ENCODE measurements at regions not wholly inside any gene's neighbourhood (a gene's known extent, or its start where the extent isn't known, plus 50 kb on each side); places are given as distances from the start of the nearest gene placed in this dataset.

- Histone ChIP-seq H3K27me3 (ENCODE audit: control insufficient read depth in 4 of 4, insufficient read depth in 4 of 4, low read length in 3 of 4) (peaks cover 0 to 4% (median 0%) of the 10 kb centered on the region in 4 donors), H3K9me3 (ENCODE audit: control insufficient read depth in 4 of 4, low read length in 3 of 4) (no peaks in the 10 kb centered on the region), H3K9ac (ENCODE audit: low read depth in 1 of 2, low read length in 2 of 2) (no peak overlapping the region), H3K4me1 (ENCODE audit: control insufficient read depth in 4 of 4, insufficient read depth in 4 of 4, low read length in 3 of 4) (no peaks in the 10 kb centered on the region), H3K4me3 (ENCODE audit: low read depth in 1 of 3, low read length in 3 of 3) (no peak overlapping the region), H3K36me3 (ENCODE audit: control insufficient read depth in 4 of 4, insufficient read depth in 3 of 4, low read depth in 1 of 4, low read length in 3 of 4) (no peaks in the 10 kb centered on the region), H3K27ac (ENCODE audit: low read depth in 1 of 2, low read length in 2 of 2) (no peak overlapping the region)
- TF ChIP-seq CTCF (IDR thresholded peaks at IDR 0.05; ENCODE audit: low read depth, low read length, missing input control) (peak; percentile 72), TAF1 (conservative IDR thresholded peaks at IDR 0.05) (no peak), RAD21 (IDR thresholded peaks at IDR 0.05) (peak; percentile 91 to 93)
- WGBS: 26% methylated on average over 7 of the region's 7 CpGs
- DNase-seq (ENCODE audit: low spot score): no peak
These were observed 647.7 kb upstream of the SOX9 start for GRCh38 chr17:71472809-71473789.

DNA sequence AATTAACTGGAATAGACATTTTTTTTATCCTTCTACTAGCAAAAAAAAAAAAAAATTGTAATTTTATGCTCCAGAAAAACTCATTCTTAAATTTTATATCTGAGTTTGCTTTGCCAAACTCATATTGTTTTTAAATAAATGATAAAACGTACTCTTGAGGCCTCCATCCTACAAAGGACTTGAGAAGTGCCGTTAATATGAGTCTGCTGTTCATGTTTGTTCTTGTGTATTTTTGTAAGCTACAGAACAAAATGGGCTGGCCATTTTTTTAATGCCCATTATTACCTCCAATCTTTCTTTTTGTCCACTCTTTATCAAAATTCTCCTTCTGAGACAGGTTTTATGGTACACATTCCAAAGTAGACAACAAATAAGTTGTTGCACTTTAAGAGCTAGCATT is 643.5 kb upstream of the SOX9 start:
- H3K27me3 ChIP-seq (ENCODE audit: control insufficient read depth in 4 of 4, insufficient read depth in 4 of 4, low read length in 3 of 4): peaks cover 0 to 8% (median 0%) of the 10 kb centered on the region in 4 donors
- no peak overlapping the region for H3K27ac ChIP-seq (ENCODE audit: low read depth in 1 of 2, low read length in 2 of 2)
- no peaks in the 10 kb centered on the region for H3K36me3 ChIP-seq (ENCODE audit: control insufficient read depth in 4 of 4, insufficient read depth in 3 of 4, low read depth in 1 of 4, low read length in 3 of 4)
- no peaks in the 10 kb centered on the region for H3K9me3 ChIP-seq (ENCODE audit: control insufficient read depth in 4 of 4, low read length in 3 of 4)
- H3K4me1 ChIP-seq (ENCODE audit: control insufficient read depth in 4 of 4, insufficient read depth in 4 of 4, low read length in 3 of 4): no peaks in the 10 kb centered on the region
- WGBS: 74% methylated on average over 2 of the region's 2 CpGs
- H3K9ac ChIP-seq (ENCODE audit: low read depth in 1 of 2, low read length in 2 of 2): no peak overlapping the region
- no peak for TF ChIP-seq FOXA1 (IDR thresholded peaks at IDR 0.05)
- TF ChIP-seq, protein P1, sequence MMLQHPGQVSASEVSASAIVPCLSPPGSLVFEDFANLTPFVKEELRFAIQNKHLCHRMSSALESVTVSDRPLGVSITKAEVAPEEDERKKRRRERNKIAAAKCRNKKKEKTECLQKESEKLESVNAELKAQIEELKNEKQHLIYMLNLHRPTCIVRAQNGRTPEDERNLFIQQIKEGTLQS (IDR thresholded peaks at IDR 0.05): no peak
- no peak for TF ChIP-seq JUND (IDR thresholded peaks at IDR 0.05)
- TF ChIP-seq, protein P2, sequence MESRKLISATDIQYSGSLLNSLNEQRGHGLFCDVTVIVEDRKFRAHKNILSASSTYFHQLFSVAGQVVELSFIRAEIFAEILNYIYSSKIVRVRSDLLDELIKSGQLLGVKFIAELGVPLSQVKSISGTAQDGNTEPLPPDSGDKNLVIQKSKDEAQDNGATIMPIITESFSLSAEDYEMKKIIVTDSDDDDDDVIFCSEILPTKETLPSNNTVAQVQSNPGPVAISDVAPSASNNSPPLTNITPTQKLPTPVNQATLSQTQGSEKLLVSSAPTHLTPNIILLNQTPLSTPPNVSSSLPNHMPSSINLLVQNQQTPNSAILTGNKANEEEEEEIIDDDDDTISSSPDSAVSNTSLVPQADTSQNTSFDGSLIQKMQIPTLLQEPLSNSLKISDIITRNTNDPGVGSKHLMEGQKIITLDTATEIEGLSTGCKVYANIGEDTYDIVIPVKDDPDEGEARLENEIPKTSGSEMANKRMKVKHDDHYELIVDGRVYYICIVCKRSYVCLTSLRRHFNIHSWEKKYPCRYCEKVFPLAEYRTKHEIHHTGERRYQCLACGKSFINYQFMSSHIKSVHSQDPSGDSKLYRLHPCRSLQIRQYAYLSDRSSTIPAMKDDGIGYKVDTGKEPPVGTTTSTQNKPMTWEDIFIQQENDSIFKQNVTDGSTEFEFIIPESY (IDR thresholded peaks at IDR 0.05): no peak
- TF ChIP-seq TAF1 (conservative IDR thresholded peaks at IDR 0.05): no peak
- TF ChIP-seq HNF4A (conservative IDR thresholded peaks at IDR 0.05): no peak
- TF ChIP-seq GABPA (IDR thresholded peaks at IDR 0.05 in 1 of 2, conservative IDR thresholded peaks at IDR 0.05 in 1 of 2): no peak
- no peak for TF ChIP-seq REST (IDR thresholded peaks at IDR 0.05)
- TF ChIP-seq RAD21 (IDR thresholded peaks at IDR 0.05): no peak
- TF ChIP-seq SP1 (IDR thresholded peaks at IDR 0.05): no peak
- no peak for TF ChIP-seq NR2F2 (IDR thresholded peaks at IDR 0.05)
- no peak for TF ChIP-seq CTCF (IDR thresholded peaks at IDR 0.05; ENCODE audit: low read depth, low read length, missing input control)
- TF ChIP-seq RXRA (IDR thresholded peaks at IDR 0.05): no peak
- no peak for TF ChIP-seq FOXA2 (IDR thresholded peaks at IDR 0.05)
- TF ChIP-seq EGR1 (IDR thresholded peaks at IDR 0.05; ENCODE audit: low read depth in 2 of 2): no peak
- no peak overlapping the region for H3K4me3 ChIP-seq (ENCODE audit: low read depth in 1 of 3, low read length in 3 of 3)
- no peak for DNase-seq (ENCODE audit: low spot score)

Measured in liver (tissue), 8 donors.